ENCODE measurements at regions not wholly inside any gene's neighbourhood (a gene's known extent, or its start where the extent isn't known, plus 50 kb on each side); places are given as distances from the start of the nearest gene placed in this dataset.

GRCh38 chr18:56065086-56065485 lies 477.1 kb upstream of the TCF4 start:
- no peaks in the 10 kb centered on the region for H3K4me1 ChIP-seq
- no peak overlapping the region for H3K4me3 ChIP-seq
- no peaks in the 10 kb centered on the region for H3K36me3 ChIP-seq
- TF ChIP-seq POLR2A (IDR thresholded peaks at IDR 0.05) (no peak), EP300 (IDR thresholded peaks at IDR 0.05) (no peak), CTCF (IDR thresholded peaks at IDR 0.05) (no peak), POLR2AphosphoS5 (IDR thresholded peaks at IDR 0.05) (no peak)
- no peaks in the 10 kb centered on the region for H3K27me3 ChIP-seq
- no peaks in the 10 kb centered on the region for H3K9me3 ChIP-seq
- WGBS, 2 donors, result 80 to 90% methylated on average over 3 of the region's 3 CpGs
- intact Hi-C loops (cut with DNase I), result no loop called here
- DNase-seq, result no peak
- H3K27ac ChIP-seq, result no peak overlapping the region

GRCh38 chr18:56062931-56063330 lies 474.9 kb upstream of the TCF4 start:
- WGBS, 2 donors, result 73 to 84% methylated on average over 2 of the region's 2 CpGs
- intact Hi-C loops (cut with DNase I), result no loop called here

GRCh38 chr18:56060967-56061541 lies 473.1 kb upstream of the TCF4 start:
- intact Hi-C loops (cut with DNase I), result no loop called here
- Histone ChIP-seq H3K4me3 (no peak overlapping the region), H3K36me3 (no peaks in the 10 kb centered on the region), H3K4me1 (no peaks in the 10 kb centered on the region), H3K27me3 (no peaks in the 10 kb centered on the region), H3K9me3 (peaks cover 0 to 3% (median 0%) of the 10 kb centered on the region in 4 donors), H3K27ac (no peak overlapping the region)
- DNase-seq, result no peak
- TF ChIP-seq POLR2A (IDR thresholded peaks at IDR 0.05) (no peak), EP300 (IDR thresholded peaks at IDR 0.05) (no peak), CTCF (IDR thresholded peaks at IDR 0.05) (no peak), POLR2AphosphoS5 (IDR thresholded peaks at IDR 0.05) (no peak)
- WGBS, 2 donors, result 46 to 77% methylated on average over 2 of the region's 2 CpGs

More at GRCh38 chr18:56062931-56063330, 474.9 kb upstream of the TCF4 start:
- Histone ChIP-seq H3K27ac (no peak overlapping the region), H3K4me1 (no peaks in the 10 kb centered on the region), H3K4me3 (no peak overlapping the region), H3K9me3 (peaks cover 0 to 3% (median 0%) of the 10 kb centered on the region in 4 donors), H3K27me3 (no peaks in the 10 kb centered on the region), H3K36me3 (no peaks in the 10 kb centered on the region)
- no peak for DNase-seq
- TF ChIP-seq POLR2A (IDR thresholded peaks at IDR 0.05) (no peak), EP300 (IDR thresholded peaks at IDR 0.05) (no peak), CTCF (IDR thresholded peaks at IDR 0.05) (no peak), POLR2AphosphoS5 (IDR thresholded peaks at IDR 0.05) (no peak)

GRCh38 chr18:56052202-56052601 lies 464.2 kb upstream of the TCF4 start:
- Histone ChIP-seq H3K4me1 (no peaks in the 10 kb centered on the region), H3K27ac (no peak overlapping the region), H3K4me3 (no peak overlapping the region), H3K9me3 (peaks cover 0 to 8% (median 4%) of the 10 kb centered on the region in 4 donors), H3K36me3 (no peaks in the 10 kb centered on the region), H3K27me3 (no peaks in the 10 kb centered on the region)
- 87 to 94% methylated on average over 1 of the region's 1 CpG for WGBS, 2 donors
- intact Hi-C loops (cut with DNase I), result no loop called here
- DNase-seq, result no peak
- TF ChIP-seq POLR2AphosphoS5 (IDR thresholded peaks at IDR 0.05), result no peak
- no peak for TF ChIP-seq CTCF (IDR thresholded peaks at IDR 0.05)
- TF ChIP-seq EP300 (IDR thresholded peaks at IDR 0.05), result no peak
- TF ChIP-seq POLR2A (IDR thresholded peaks at IDR 0.05), result no peak

GRCh38 chr18:56044239-56044638 lies 456.2 kb upstream of the TCF4 start:
- no peaks in the 10 kb centered on the region for H3K27me3 ChIP-seq
- intact Hi-C loops (cut with DNase I), result no loop called here
- 58 to 76% methylated on average over 1 of the region's 1 CpG for WGBS, 2 donors
- no peaks in the 10 kb centered on the region for H3K36me3 ChIP-seq
- H3K4me3 ChIP-seq, result no peak overlapping the region
- H3K9me3 ChIP-seq, result peaks cover 0 to 8% (median 4%) of the 10 kb centered on the region in 4 donors
- no peak for TF ChIP-seq CTCF (IDR thresholded peaks at IDR 0.05)
- no peak for TF ChIP-seq EP300 (IDR thresholded peaks at IDR 0.05)
- no peak for TF ChIP-seq POLR2AphosphoS5 (IDR thresholded peaks at IDR 0.05)
- TF ChIP-seq POLR2A (IDR thresholded peaks at IDR 0.05), result no peak
- no peak for DNase-seq
- H3K4me1 ChIP-seq, result no peaks in the 10 kb centered on the region
- no peak overlapping the region for H3K27ac ChIP-seq

All from sigmoid colon (tissue), 6 donors.